SJSA1 (cell line): ENCODE measurements at regions not wholly inside any gene's neighbourhood (a gene's known extent, or its start where the extent isn't known, plus 50 kb on each side); places are given as distances from the start of the nearest gene placed in this dataset.
"Not testable (repeated sequence)": the region's sequence is repeated elsewhere in the genome, so short reads cannot be mapped to it uniquely, and the experiment has no call there.

Source experiments
- DNase-seq, 2 experiments: peaks; one replicate each; pipeline ENCODE4 v3.0.0-alpha.2; 2015 to 2020; ENCODE audit warnings: low spot score in 2 of 2, low read depth in 1 of 2
- H3K27ac ChIP-seq: fragments of 250-450 bp; sonication (Bioruptor Pico); 2 replicates; pipeline ENCODE4 v1.5.1; 2020; ENCODE audit warnings: mild to moderate bottlenecking, moderate library complexity
- H3K27me3 ChIP-seq: fragments of 250-450 bp; sonication (Bioruptor Pico); replicated peaks from 2 replicates; pipeline ENCODE4 v1.5.1; 2020; ENCODE audit warnings: mild to moderate bottlenecking, moderate library complexity
- H3K36me3 ChIP-seq: fragments of 250-450 bp; sonication (Bioruptor Pico); 2 replicates; pipeline ENCODE4 v1.5.1; 2020; ENCODE audit warnings: mild to moderate bottlenecking
- H3K4me1 ChIP-seq: fragments of 250-450 bp; sonication (Bioruptor Pico); replicated peaks from 2 replicates; pipeline ENCODE4 v1.6.1; 2021; ENCODE audit warnings: mild to moderate bottlenecking
- H3K4me3 ChIP-seq: fragments of 250-450 bp; sonication (Bioruptor Pico); 2 replicates; pipeline ENCODE4 v1.5.1; 2020; ENCODE audit warnings: mild to moderate bottlenecking
- H3K9me3 ChIP-seq: fragments of 250-450 bp; sonication (Bioruptor Pico); replicated peaks from 2 replicates; pipeline ENCODE4 v1.5.1; 2020; ENCODE audit warnings: mild to moderate bottlenecking

GRCh38 chr14:89743828-89744227, 210.7 kb downstream of the EFCAB11 start:
- Histone ChIP-seq H3K4me1 (no peaks in the 10 kb centered on the region), H3K27me3 (no peaks in the 10 kb centered on the region), H3K9me3 (no peaks in the 10 kb centered on the region), H3K27ac (no peak overlapping the region), H3K4me3 (no peak overlapping the region), H3K36me3 (no peaks in the 10 kb centered on the region)
- DNase-seq = no peak

DNA sequence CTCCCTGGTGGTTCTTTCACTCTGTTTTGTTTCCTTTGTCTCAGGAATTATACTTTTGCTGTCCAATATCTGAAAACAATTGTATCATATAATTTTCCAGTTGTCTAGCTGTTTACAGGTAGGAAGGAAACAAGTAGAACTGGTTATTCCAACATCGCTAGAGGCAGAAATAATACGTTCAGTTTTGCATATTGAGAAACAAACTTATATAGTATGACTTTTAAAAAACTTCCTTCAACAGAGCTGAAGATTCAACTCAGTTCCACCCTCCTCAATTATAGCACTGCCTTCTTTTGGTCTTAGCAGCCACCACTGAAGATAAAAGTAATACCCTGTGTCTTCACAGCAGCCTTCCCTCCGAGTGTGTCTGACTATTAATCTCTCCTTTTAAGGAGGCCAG, 214.3 kb downstream of the EFCAB11 start:
- no peaks in the 10 kb centered on the region for H3K9me3 ChIP-seq
- no peaks in the 10 kb centered on the region for H3K27me3 ChIP-seq
- no peaks in the 10 kb centered on the region for H3K36me3 ChIP-seq
- H3K4me1 ChIP-seq = no peaks in the 10 kb centered on the region
- no peak overlapping the region for H3K27ac ChIP-seq
- DNase-seq = no peak
- H3K4me3 ChIP-seq = no peak overlapping the region

DNA sequence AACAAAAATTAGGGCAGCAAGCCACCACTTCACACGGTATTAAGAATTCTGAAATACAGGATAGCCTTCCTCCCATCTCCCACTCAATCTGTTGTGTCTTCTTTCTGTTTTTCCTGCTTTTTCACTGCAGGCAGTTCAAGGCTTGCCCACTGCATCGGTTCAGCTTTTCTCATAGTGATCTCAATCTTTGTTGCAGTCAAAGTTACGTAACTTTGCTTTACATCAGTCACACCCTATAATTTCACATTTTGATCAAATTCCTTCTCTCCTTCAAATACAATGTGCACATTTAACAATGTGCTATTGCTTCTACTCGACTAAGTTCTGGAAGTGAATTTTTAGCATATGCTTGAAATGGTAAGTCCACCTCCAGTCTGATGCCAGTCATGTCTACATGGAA, 217.6 kb downstream of the EFCAB11 start:
- Histone ChIP-seq H3K4me3 (no peak overlapping the region), H3K9me3 (no peaks in the 10 kb centered on the region), H3K4me1 (no peaks in the 10 kb centered on the region), H3K27ac (no peak overlapping the region), H3K36me3 (no peaks in the 10 kb centered on the region), H3K27me3 (no peaks in the 10 kb centered on the region)
- no peak for DNase-seq

DNA sequence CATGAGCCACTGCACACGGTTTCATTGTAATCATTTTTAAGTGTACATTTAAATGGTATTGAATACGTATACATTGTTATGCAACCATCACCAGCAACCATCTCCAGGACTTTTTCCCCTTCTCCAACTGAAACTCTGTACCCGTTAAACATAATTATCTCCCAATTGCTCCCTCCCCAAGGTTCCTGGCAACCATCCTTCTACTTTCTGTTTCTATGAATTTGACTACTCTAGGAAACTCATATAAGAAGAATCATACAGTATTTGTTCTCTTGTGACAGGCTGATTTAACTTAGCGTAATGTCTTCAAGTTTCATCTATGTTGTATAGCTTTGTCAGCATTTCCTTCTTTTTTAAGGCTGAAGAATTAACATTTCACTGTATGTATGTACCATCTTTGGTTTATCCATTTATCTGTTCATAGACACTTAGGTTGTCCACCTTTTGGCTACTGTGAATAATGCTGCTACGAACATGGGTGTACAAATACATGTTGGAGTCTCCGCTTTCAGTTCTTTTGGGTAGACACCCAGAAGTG, 223.1 kb downstream of the EFCAB11 start:
- Histone ChIP-seq H3K4me3 (no peak overlapping the region), H3K9me3 (no peaks in the 10 kb centered on the region), H3K36me3 (no peaks in the 10 kb centered on the region), H3K4me1 (no peaks in the 10 kb centered on the region), H3K27me3 (no peaks in the 10 kb centered on the region), H3K27ac (no peak overlapping the region)
- peak in 1 of 2 experiments; percentile 0 for DNase-seq

- Histone ChIP-seq H3K27ac (no peak overlapping the region), H3K9me3 (no peaks in the 10 kb centered on the region), H3K4me1 (no peaks in the 10 kb centered on the region), H3K36me3 (no peaks in the 10 kb centered on the region), H3K4me3 (no peak overlapping the region), H3K27me3 (no peaks in the 10 kb centered on the region)
- no peak for DNase-seq
These were observed 223.8 kb downstream of the EFCAB11 start for GRCh38 chr14:89730687-89731086.

- no peak overlapping the region for H3K4me3 ChIP-seq
These were observed 225.6 kb downstream of the EFCAB11 start for GRCh38 chr14:89728964-89729363.

GRCh38 chr14:89726226-89726625, 228.3 kb downstream of the EFCAB11 start:
- H3K27me3 ChIP-seq, H3K4me1 ChIP-seq, H3K36me3 ChIP-seq, H3K27ac ChIP-seq, H3K4me3 ChIP-seq, H3K9me3 ChIP-seq: not testable (repeated sequence)
- DNase-seq = peak in 1 of 2 experiments; percentile 3

More at GRCh38 chr14:89728964-89729363, 225.6 kb downstream of the EFCAB11 start:
- no peaks in the 10 kb centered on the region for H3K9me3 ChIP-seq
- H3K4me1 ChIP-seq = peaks cover 8% of the 10 kb centered on the region; the same call in 1 of the 2 replicates
- H3K36me3 ChIP-seq = no peaks in the 10 kb centered on the region
- DNase-seq = peak in 1 of 2 experiments; percentile 8
- H3K27ac ChIP-seq = no peak overlapping the region
- no peaks in the 10 kb centered on the region; the same call in 1 of the 2 replicates for H3K27me3 ChIP-seq

- Histone ChIP-seq H3K4me1 (peaks cover 8% of the 10 kb centered on the region; the same call in 1 of the 2 replicates), H3K36me3 (no peaks in the 10 kb centered on the region), H3K27ac (no peak overlapping the region), H3K9me3 (no peaks in the 10 kb centered on the region), H3K27me3 (no peaks in the 10 kb centered on the region; the same call in 1 of the 2 replicates), H3K4me3 (peak overlapping the region; percentile 19)
- peak; percentile 3 to 9 for DNase-seq
These were observed 229.9 kb downstream of the EFCAB11 start for GRCh38 chr14:89724628-89724960.

- Histone ChIP-seq H3K9me3 (no peaks in the 10 kb centered on the region), H3K36me3 (no peaks in the 10 kb centered on the region), H3K4me3 (peak overlapping the region; percentile 19; the same call in 1 of the 2 replicates), H3K27ac (no peak overlapping the region), H3K4me1 (peaks cover 8% of the 10 kb centered on the region; the same call in 1 of the 2 replicates), H3K27me3 (no peaks in the 10 kb centered on the region; the same call in 1 of the 2 replicates)
- DNase-seq = peak in 1 of 2 experiments; percentile 7
These were observed 230.5 kb downstream of the EFCAB11 start for GRCh38 chr14:89723930-89724627.

GRCh38 chr14:89721956-89722355, 232.6 kb downstream of the EFCAB11 start:
- H3K27me3 ChIP-seq = no peaks in the 10 kb centered on the region; the same call in 1 of the 2 replicates
- H3K36me3 ChIP-seq = no peaks in the 10 kb centered on the region
- H3K9me3 ChIP-seq = no peaks in the 10 kb centered on the region
- peaks cover 8% of the 10 kb centered on the region; the same call in 1 of the 2 replicates for H3K4me1 ChIP-seq
- no peak overlapping the region for H3K4me3 ChIP-seq
- H3K27ac ChIP-seq = no peak overlapping the region
- peak in 1 of 2 experiments; percentile 2 for DNase-seq

DNA sequence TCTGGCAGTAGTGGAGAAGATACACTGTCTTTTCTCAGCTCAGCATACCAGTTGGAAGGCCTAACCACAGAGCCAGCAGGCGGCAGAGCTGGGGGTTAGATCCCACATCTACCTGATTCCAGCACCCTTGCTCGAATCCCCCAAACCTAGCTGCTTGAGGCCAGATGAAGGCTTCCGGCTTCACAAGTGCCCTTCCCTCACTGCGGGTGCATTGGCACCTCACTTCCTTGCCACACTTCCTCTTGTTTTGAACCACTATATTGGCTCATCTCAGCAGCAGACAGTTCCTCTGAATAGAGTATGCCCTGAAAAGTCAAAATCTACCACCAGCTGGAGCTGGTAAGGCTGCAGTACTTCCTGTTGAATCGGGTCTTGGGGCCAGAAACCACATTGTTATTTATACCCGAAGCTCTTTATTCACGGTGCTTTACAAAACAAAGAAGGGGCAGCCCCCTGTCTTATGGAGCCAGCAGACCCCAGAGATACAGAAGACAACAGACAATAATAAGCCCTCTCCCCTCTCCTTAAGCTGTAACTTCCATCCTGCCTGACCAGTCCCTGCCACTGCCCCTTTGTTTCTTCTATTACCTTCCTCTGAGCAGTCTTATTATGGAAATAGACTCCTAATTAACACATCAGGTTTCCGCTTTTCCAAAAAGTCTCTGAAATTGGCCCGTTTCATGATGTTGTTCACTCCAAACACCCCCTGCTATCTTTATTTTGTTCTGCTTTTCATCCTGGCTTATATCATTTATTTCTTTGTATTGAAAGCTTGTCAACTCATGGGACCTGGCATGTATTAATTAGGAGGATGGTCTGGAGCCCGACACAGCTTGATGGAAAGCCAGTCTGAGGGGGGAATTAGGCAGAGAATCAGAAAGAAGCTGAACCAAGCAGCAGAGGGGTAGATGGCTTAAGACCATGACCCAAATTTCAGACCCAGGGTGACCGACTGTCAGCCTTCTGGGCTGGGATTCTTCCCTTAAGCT, 233.5 kb downstream of the EFCAB11 start:
- H3K27ac ChIP-seq = no peak overlapping the region
- no peak overlapping the region for H3K4me3 ChIP-seq
- no peaks in the 10 kb centered on the region for H3K9me3 ChIP-seq
- H3K36me3 ChIP-seq = no peaks in the 10 kb centered on the region
- peaks cover 8% of the 10 kb centered on the region; the same call in 1 of the 2 replicates for H3K4me1 ChIP-seq
- no peaks in the 10 kb centered on the region; the same call in 1 of the 2 replicates for H3K27me3 ChIP-seq
- DNase-seq = peak in 1 of 2 experiments; percentile 7

GRCh38 chr14:89720076-89720687, 234.3 kb downstream of the EFCAB11 start:
- DNase-seq = no peak

GRCh38 chr14:89719366-89720075, 235.0 kb downstream of the EFCAB11 start:
- no peaks in the 10 kb centered on the region; the same call in 1 of the 2 replicates for H3K27me3 ChIP-seq
- H3K4me3 ChIP-seq = no peak overlapping the region
- H3K27ac ChIP-seq = no peak overlapping the region
- peaks cover 2% of the 10 kb centered on the region; the same call in 1 of the 2 replicates for H3K4me1 ChIP-seq
- DNase-seq = peak in 1 of 2 experiments; percentile 6
- H3K36me3 ChIP-seq = no peaks in the 10 kb centered on the region
- H3K9me3 ChIP-seq = no peaks in the 10 kb centered on the region

More at GRCh38 chr14:89720076-89720687, 234.3 kb downstream of the EFCAB11 start:
- peaks cover 8% of the 10 kb centered on the region; the same call in 1 of the 2 replicates for H3K4me1 ChIP-seq
- H3K27ac ChIP-seq = no peak overlapping the region
- H3K4me3 ChIP-seq = no peak overlapping the region
- H3K27me3 ChIP-seq = no peaks in the 10 kb centered on the region; the same call in 1 of the 2 replicates
- no peaks in the 10 kb centered on the region for H3K36me3 ChIP-seq
- H3K9me3 ChIP-seq = no peaks in the 10 kb centered on the region
